ENCODE measurements at regions not wholly inside any gene's neighbourhood (a gene's known extent, or its start where the extent isn't known, plus 50 kb on each side); places are given as distances from the start of the nearest gene placed in this dataset.

DNA sequence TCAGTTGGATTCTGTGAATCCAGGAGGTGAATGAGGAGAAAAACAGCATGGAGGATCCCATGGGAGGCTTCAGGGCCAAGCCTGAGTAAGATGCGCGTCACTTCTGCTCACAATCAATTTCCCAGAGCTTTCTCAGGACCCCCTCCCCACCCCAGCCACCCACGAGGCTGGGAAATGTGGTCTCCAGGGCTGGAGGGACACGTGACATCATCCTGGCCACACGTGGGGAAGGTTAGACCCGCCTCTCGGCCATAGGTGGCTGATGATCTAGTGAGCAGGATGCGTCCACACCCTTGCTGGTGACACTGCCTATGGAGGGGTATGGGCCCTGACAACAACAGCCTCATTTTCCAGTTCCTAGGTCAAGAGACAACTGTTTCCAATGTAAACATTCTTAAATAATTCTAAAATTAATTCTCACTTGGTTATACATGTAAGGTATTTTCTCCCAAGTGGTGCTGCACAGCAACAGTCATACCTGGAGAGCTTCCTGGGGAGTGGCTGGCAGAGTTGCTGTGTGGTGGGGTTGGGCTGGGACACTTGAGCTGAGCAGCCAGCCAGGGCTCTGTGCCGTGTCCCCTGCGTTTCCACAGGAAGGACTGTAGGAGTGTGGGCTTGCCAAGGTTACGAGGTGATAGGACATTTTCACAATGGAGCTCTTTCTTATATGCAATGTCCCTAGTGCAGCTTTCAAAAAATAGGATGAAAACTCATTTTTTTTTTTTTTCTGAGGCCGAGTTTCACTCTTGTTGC, 153.1 kb downstream of the GADD45G start:
- H2AFZ ChIP-seq (ENCODE audit: insufficient read depth, low read depth, low read length, poor library complexity, severe bottlenecking), result no peak overlapping the region
- H3K4me1 ChIP-seq (ENCODE audit: control insufficient read depth in 1 of 2, insufficient read depth in 2 of 2, low read length in 2 of 2), result no peaks in the 10 kb centered on the region
- H3K36me3 ChIP-seq (replicated peaks in 1 of 2; ENCODE audit: control insufficient read depth in 1 of 2, insufficient read depth in 2 of 2, low read length in 2 of 2), result no peaks in the 10 kb centered on the region
- no peak overlapping the region for H3K4me3 Mint-ChIP-seq
- H3K9ac ChIP-seq (ENCODE audit: insufficient read depth, low read length, poor library complexity, severe bottlenecking), result no peak overlapping the region
- no peak overlapping the region for H3K27ac ChIP-seq (ENCODE audit: low read depth in 1 of 2, low read length in 2 of 2)
- TF ChIP-seq, protein P1, sequence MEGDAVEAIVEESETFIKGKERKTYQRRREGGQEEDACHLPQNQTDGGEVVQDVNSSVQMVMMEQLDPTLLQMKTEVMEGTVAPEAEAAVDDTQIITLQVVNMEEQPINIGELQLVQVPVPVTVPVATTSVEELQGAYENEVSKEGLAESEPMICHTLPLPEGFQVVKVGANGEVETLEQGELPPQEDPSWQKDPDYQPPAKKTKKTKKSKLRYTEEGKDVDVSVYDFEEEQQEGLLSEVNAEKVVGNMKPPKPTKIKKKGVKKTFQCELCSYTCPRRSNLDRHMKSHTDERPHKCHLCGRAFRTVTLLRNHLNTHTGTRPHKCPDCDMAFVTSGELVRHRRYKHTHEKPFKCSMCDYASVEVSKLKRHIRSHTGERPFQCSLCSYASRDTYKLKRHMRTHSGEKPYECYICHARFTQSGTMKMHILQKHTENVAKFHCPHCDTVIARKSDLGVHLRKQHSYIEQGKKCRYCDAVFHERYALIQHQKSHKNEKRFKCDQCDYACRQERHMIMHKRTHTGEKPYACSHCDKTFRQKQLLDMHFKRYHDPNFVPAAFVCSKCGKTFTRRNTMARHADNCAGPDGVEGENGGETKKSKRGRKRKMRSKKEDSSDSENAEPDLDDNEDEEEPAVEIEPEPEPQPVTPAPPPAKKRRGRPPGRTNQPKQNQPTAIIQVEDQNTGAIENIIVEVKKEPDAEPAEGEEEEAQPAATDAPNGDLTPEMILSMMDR (IDR thresholded peaks at IDR 0.05), result no peak
- H3K79me2 ChIP-seq (ENCODE audit: insufficient read depth, low read length), result no peaks in the 10 kb centered on the region
- 95% methylated on average over 3 of the region's 12 CpGs for WGBS (ENCODE audit: insufficient coverage)
- H3K4me2 ChIP-seq (replicated peaks; ENCODE audit: extremely low read depth, low read length, poor library complexity, severe bottlenecking), result no peak overlapping the region
- no peaks in the 10 kb centered on the region for H3K27me3 ChIP-seq (ENCODE audit: control insufficient read depth in 2 of 2, insufficient read depth in 2 of 2, low read length in 2 of 2)
- H3K9me3 ChIP-seq (replicated peaks in 1 of 2; ENCODE audit: control insufficient read depth in 1 of 2, insufficient read depth in 1 of 2, low read length in 2 of 2), result no peaks in the 10 kb centered on the region
- no peak for DNase-seq
- H3K36me3 Mint-ChIP-seq, result no peaks in the 10 kb centered on the region
- no peaks in the 10 kb centered on the region for H4K20me1 ChIP-seq (ENCODE audit: insufficient read depth, low read length)
- H3K4me1 Mint-ChIP-seq, result peaks cover 4% of the 10 kb centered on the region
- H3K27ac Mint-ChIP-seq, result no peak overlapping the region
- no peak overlapping the region for H3K4me3 ChIP-seq (replicated peaks in 1 of 3; ENCODE audit: low read depth in 2 of 3, low read length in 3 of 3)
- intact Hi-C loops (cut with micrococcal nuclease), result no loop called here
- peaks cover 0 to 5% (median 2%) of the 10 kb centered on the region in 3 donors for H3K27me3 Mint-ChIP-seq (ENCODE audit: low read depth in 3 of 3)
- no peaks in the 10 kb centered on the region for H3K9me3 Mint-ChIP-seq

DNA sequence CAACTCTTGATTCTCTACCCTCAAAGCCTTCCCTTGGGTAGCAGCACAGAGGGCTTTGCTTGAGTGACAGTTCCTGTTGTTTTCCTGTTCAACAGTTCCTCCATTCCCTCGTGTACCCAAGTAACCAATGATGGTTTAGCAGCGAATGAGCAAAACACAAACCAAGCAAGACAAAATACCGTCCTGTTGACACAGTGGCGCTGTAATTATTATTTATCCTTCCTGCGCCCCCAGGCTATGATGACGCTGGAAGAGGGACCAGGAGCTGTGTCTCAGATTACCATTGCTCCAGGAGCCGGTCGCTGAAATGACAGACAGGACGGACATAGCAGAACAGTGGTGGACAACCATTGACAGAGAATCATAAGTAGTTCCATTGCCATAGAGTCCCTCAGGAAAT, 154.8 kb downstream of the GADD45G start:
- 52% methylated on average over 9 of the region's 9 CpGs for WGBS (ENCODE audit: insufficient coverage)
- H3K27me3 Mint-ChIP-seq (ENCODE audit: low read depth in 3 of 3), result peaks cover 0 to 10% (median 4%) of the 10 kb centered on the region in 3 donors
- Histone ChIP-seq H3K27me3 (ENCODE audit: control insufficient read depth in 2 of 2, insufficient read depth in 2 of 2, low read length in 2 of 2) (no peaks in the 10 kb centered on the region), H3K27ac (ENCODE audit: low read depth in 1 of 2, low read length in 2 of 2) (no peak overlapping the region), H2AFZ (ENCODE audit: insufficient read depth, low read depth, low read length, poor library complexity, severe bottlenecking) (no peak overlapping the region), H3K79me2 (ENCODE audit: insufficient read depth, low read length) (no peaks in the 10 kb centered on the region), H3K36me3 (replicated peaks in 1 of 2; ENCODE audit: control insufficient read depth in 1 of 2, insufficient read depth in 2 of 2, low read length in 2 of 2) (no peaks in the 10 kb centered on the region), H3K9ac (ENCODE audit: insufficient read depth, low read length, poor library complexity, severe bottlenecking) (no peak overlapping the region), H3K4me1 (ENCODE audit: control insufficient read depth in 1 of 2, insufficient read depth in 2 of 2, low read length in 2 of 2) (no peaks in the 10 kb centered on the region), H3K4me2 (replicated peaks; ENCODE audit: extremely low read depth, low read length, poor library complexity, severe bottlenecking) (no peak overlapping the region), H3K4me3 (replicated peaks in 1 of 3; ENCODE audit: low read depth in 2 of 3, low read length in 3 of 3) (no peak overlapping the region), H4K20me1 (ENCODE audit: insufficient read depth, low read length) (no peaks in the 10 kb centered on the region), H3K9me3 (replicated peaks in 1 of 2; ENCODE audit: control insufficient read depth in 1 of 2, insufficient read depth in 1 of 2, low read length in 2 of 2) (no peaks in the 10 kb centered on the region)
- intact Hi-C loops (cut with micrococcal nuclease), result no loop called here
- TF ChIP-seq, protein P1 (IDR thresholded peaks at IDR 0.05), result no peak
- H3K36me3 Mint-ChIP-seq, result no peaks in the 10 kb centered on the region
- H3K27ac Mint-ChIP-seq, result no peak overlapping the region
- DNase-seq, result no peak
- no peaks in the 10 kb centered on the region for H3K9me3 Mint-ChIP-seq
- peaks cover 5% of the 10 kb centered on the region for H3K4me1 Mint-ChIP-seq
- H3K4me3 Mint-ChIP-seq, result no peak overlapping the region
